ENCODE measurements at regions not wholly inside any gene's neighbourhood (a gene's known extent, or its start where the extent isn't known, plus 50 kb on each side); places are given as distances from the start of the nearest gene placed in this dataset.

- CTCF ChIA-PET = no interaction called here
- no peak for TF ChIP-seq CTCF (IDR thresholded peaks at IDR 0.05; ENCODE audit: insufficient read depth, low read depth, low read length)
- no peaks in the 10 kb centered on the region for H3K27me3 ChIP-seq (ENCODE audit: control insufficient read depth, insufficient read depth, low read length)
- H3K4me3 ChIP-seq (ENCODE audit: low read depth, low read length) = no peak overlapping the region
- POLR2A ChIA-PET = no interaction called here
- no peak for DNase-seq (ENCODE audit: low read depth)
- H3K36me3 ChIP-seq (ENCODE audit: control insufficient read depth, insufficient read depth, low read length) = no peaks in the 10 kb centered on the region
Measured at GRCh38 chr6:77332915-77333623, 130.2 kb downstream of the HTR1B start.

DNA sequence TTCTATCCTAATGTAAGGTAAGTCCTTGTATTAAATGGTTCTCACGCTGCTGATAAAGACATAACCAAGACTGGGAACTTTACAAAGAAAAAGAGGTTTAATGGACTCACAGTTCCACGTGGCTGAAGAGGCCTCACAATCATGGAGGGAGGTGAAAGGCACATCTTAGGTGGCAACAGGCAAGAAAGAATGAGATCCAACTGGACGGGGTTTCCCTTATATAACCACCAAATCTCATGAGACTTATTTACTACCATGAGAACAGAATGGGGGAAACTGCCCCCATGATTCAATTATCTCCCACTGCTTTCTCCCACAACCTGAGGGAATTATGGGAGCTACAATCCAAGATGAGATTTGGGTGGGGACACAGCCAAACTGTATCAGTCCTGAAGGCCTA, 136.6 kb downstream of the HTR1B start:
- no peak for TF ChIP-seq CTCF (IDR thresholded peaks at IDR 0.05; ENCODE audit: insufficient read depth, low read depth, low read length)
- POLR2A ChIA-PET = no interaction called here

GRCh38 chr6:77326029-77326428, 137.3 kb downstream of the HTR1B start:
- no peak for TF ChIP-seq CTCF (IDR thresholded peaks at IDR 0.05; ENCODE audit: insufficient read depth, low read depth, low read length)

More for the DNA sequence above, 136.6 kb downstream of the HTR1B start:
- no peak for DNase-seq (ENCODE audit: low read depth)
- no peaks in the 10 kb centered on the region for H3K36me3 ChIP-seq (ENCODE audit: control insufficient read depth, insufficient read depth, low read length)
- no peak overlapping the region for H3K4me3 ChIP-seq (ENCODE audit: low read depth, low read length)
- CTCF ChIA-PET = interaction anchor here (1.0 kb wide), 1 partner anchor 644 kb away, joined by 3 read pairs; no protein-coding TSS in a partner anchor
- no peaks in the 10 kb centered on the region for H3K27me3 ChIP-seq (ENCODE audit: control insufficient read depth, insufficient read depth, low read length)

GRCh38 chr6:77324866-77325265, 138.4 kb downstream of the HTR1B start:
- Histone ChIP-seq H3K27me3 (ENCODE audit: control insufficient read depth, insufficient read depth, low read length) (no peaks in the 10 kb centered on the region), H3K4me3 (ENCODE audit: low read depth, low read length) (no peak overlapping the region), H3K36me3 (ENCODE audit: control insufficient read depth, insufficient read depth, low read length) (no peaks in the 10 kb centered on the region)
- ChIA-PET CTCF (interaction anchor here (0.5 kb wide), 1 partner anchor 23 kb away, joined by 3 read pairs; no protein-coding TSS in a partner anchor), POLR2A (no interaction called here)
- DNase-seq (ENCODE audit: low read depth) = no peak
- TF ChIP-seq CTCF (IDR thresholded peaks at IDR 0.05; ENCODE audit: insufficient read depth, low read depth, low read length) = no peak

More at GRCh38 chr6:77326029-77326428, 137.3 kb downstream of the HTR1B start:
- ChIA-PET POLR2A (no interaction called here), CTCF (interaction anchor here (0.5 kb wide), 1 partner anchor 13 kb away, joined by 3 read pairs; no protein-coding TSS in a partner anchor)
- H3K36me3 ChIP-seq (ENCODE audit: control insufficient read depth, insufficient read depth, low read length) = no peaks in the 10 kb centered on the region
- no peaks in the 10 kb centered on the region for H3K27me3 ChIP-seq (ENCODE audit: control insufficient read depth, insufficient read depth, low read length)
- DNase-seq (ENCODE audit: low read depth) = no peak
- H3K4me3 ChIP-seq (ENCODE audit: low read depth, low read length) = no peak overlapping the region

GRCh38 chr6:77322604-77323003, 140.7 kb downstream of the HTR1B start:
- ChIA-PET POLR2A (no interaction called here), CTCF (no interaction called here)
- Histone ChIP-seq H3K4me3 (ENCODE audit: low read depth, low read length) (no peak overlapping the region), H3K27me3 (ENCODE audit: control insufficient read depth, insufficient read depth, low read length) (no peaks in the 10 kb centered on the region), H3K36me3 (ENCODE audit: control insufficient read depth, insufficient read depth, low read length) (no peaks in the 10 kb centered on the region)
- DNase-seq (ENCODE audit: low read depth) = no peak
- TF ChIP-seq CTCF (IDR thresholded peaks at IDR 0.05; ENCODE audit: insufficient read depth, low read depth, low read length) = no peak

Measured in BJ (cell line).